OCI-LY1 (cell line): ENCODE measurements at regions not wholly inside any gene's neighbourhood (a gene's known extent, or its start where the extent isn't known, plus 50 kb on each side); places are given as distances from the start of the nearest gene placed in this dataset.

ENCODE experiments used
- H2AFZ ChIP-seq: fragments of 200-600 bp; sonication (generic), shearing (Covaris generic); 2 replicates; pipeline ENCODE4 v1.6.0; 2014; ENCODE audit warnings: antibody characterized with exemption, mild to moderate bottlenecking, low read length
- H3F3A ChIP-seq: fragments of 200-600 bp; sonication (generic), shearing (Covaris generic); 2 replicates; pipeline ENCODE4 v1.6.0; 2014; ENCODE audit warnings: mild to moderate bottlenecking, antibody characterized with exemption, low read length, moderate library complexity; ENCODE audit not compliant: insufficient read depth
- H3K27ac ChIP-seq: fragments of 200-600 bp; sonication (generic); 2 replicates; pipeline ENCODE4 v1.5.1; 2014; ENCODE audit warnings: low read length, mixed run types, mild to moderate bottlenecking, low read depth; ENCODE audit not compliant: poor library complexity, severe bottlenecking
- H3K27me3 ChIP-seq: fragments of 200-600 bp; sonication (generic); 2 replicates; pipeline ENCODE4 v1.6.0; 2014; ENCODE audit warnings: antibody characterized with exemption, mild to moderate bottlenecking, low read length, moderate library complexity; ENCODE audit not compliant: insufficient read depth
- H3K36me3 ChIP-seq: fragments of 200-600 bp; sonication (generic); 2 replicates; pipeline ENCODE4 v1.6.1; 2014; ENCODE audit warnings: mild to moderate bottlenecking, antibody characterized with exemption, low read length, moderate library complexity, mixed read lengths; ENCODE audit not compliant: insufficient read depth
- H3K4me1 ChIP-seq: fragments of 200-600 bp; sonication (generic); 2 replicates; pipeline ENCODE4 v1.5.1; 2014; ENCODE audit warnings: mild to moderate bottlenecking, low read length, moderate library complexity; ENCODE audit not compliant: insufficient read depth, severe bottlenecking
- H3K4me2 ChIP-seq: fragments of 200-600 bp; sonication (generic), shearing (Covaris generic); 2 replicates; pipeline ENCODE4 v1.6.1; 2014; ENCODE audit warnings: low read length
- H3K4me3 ChIP-seq: fragments of 200-600 bp; sonication (generic); 2 replicates; pipeline ENCODE4 v1.5.1; 2014; ENCODE audit warnings: low read length, low read depth, mild to moderate bottlenecking, mixed read lengths; ENCODE audit not compliant: poor library complexity, severe bottlenecking
- H3K79me2 ChIP-seq: fragments of 200-600 bp; shearing (Covaris generic); 2 replicates; pipeline ENCODE4 v1.6.1; 2016; ENCODE audit warnings: mixed run types, low read length, mixed read lengths; ENCODE audit not compliant: insufficient read depth
- H3K9ac ChIP-seq: fragments of 200-600 bp; sonication (generic), shearing (Covaris generic); 2 replicates; pipeline ENCODE4 v1.6.1; 2014; ENCODE audit warnings: mild to moderate bottlenecking, low read length, mixed read lengths
- H3K9me2 ChIP-seq: fragments of 200-600 bp; sonication (generic), shearing (Covaris generic); 2 replicates; pipeline ENCODE4 v1.6.1; 2014; ENCODE audit warnings: low read depth, mild to moderate bottlenecking, low read length, mixed read lengths
- H3K9me3 ChIP-seq: fragments of 200-600 bp; shearing (Covaris generic); 2 replicates; pipeline ENCODE4 v1.6.1; 2014; ENCODE audit warnings: low read length, mixed read lengths
- H4K20me1 ChIP-seq: fragments of 200-600 bp; sonication (generic), shearing (Covaris generic); 2 replicates; pipeline ENCODE4 v1.6.0; 2016; ENCODE audit warnings: mild to moderate bottlenecking, low read length; ENCODE audit not compliant: insufficient read depth
- CTCF ChIP-seq: fragments of 200-600 bp; sonication (generic), shearing (Covaris generic); IDR thresholded peaks from 2 replicates; pipeline ENCODE4 v1.5.1; 2017; ENCODE audit warnings: mild to moderate bottlenecking, antibody characterized with exemption, low read length, moderate library complexity, mixed read lengths
- EZH2 ChIP-seq: fragments of 200-600 bp; sonication (generic), shearing (Covaris generic); IDR thresholded peaks from 2 replicates; pipeline ENCODE4 v1.8.0; 2017; ENCODE audit warnings: borderline replicate concordance, mixed run types, mild to moderate bottlenecking, antibody characterized with exemption, low read length, moderate library complexity, mixed read lengths

- no peaks in the 10 kb centered on the region for H4K20me1 ChIP-seq
- H3K9me2 ChIP-seq: no peaks in the 10 kb centered on the region
- TF ChIP-seq CTCF (no peak), EZH2 (no peak)
- H3K79me2 ChIP-seq: no peaks in the 10 kb centered on the region
- no peak overlapping the region for H2AFZ ChIP-seq
- H3F3A ChIP-seq: no peaks in the 10 kb centered on the region
- no peaks in the 10 kb centered on the region for H3K9me3 ChIP-seq
- H3K9ac ChIP-seq: no peak overlapping the region
- H3K4me2 ChIP-seq: no peak overlapping the region
- H3K4me1 ChIP-seq: no peaks in the 10 kb centered on the region
- no peak overlapping the region for H3K4me3 ChIP-seq
- H3K27ac ChIP-seq: no peak overlapping the region
- H3K27me3 ChIP-seq: no peaks in the 10 kb centered on the region; the same call in 1 of the 2 replicates
- no peaks in the 10 kb centered on the region for H3K36me3 ChIP-seq
These were observed 904.4 kb downstream of the GALC start for GRCh38 chr14:87088588-87088987.

- H3K4me3 ChIP-seq: no peak overlapping the region
- TF ChIP-seq EZH2 (no peak), CTCF (no peak)
- no peaks in the 10 kb centered on the region for H3K9me2 ChIP-seq
- H3F3A ChIP-seq: no peaks in the 10 kb centered on the region
- no peaks in the 10 kb centered on the region for H3K9me3 ChIP-seq
- H3K4me2 ChIP-seq: no peak overlapping the region
- H3K4me1 ChIP-seq: no peaks in the 10 kb centered on the region
- no peaks in the 10 kb centered on the region for H4K20me1 ChIP-seq
- H3K9ac ChIP-seq: no peak overlapping the region
- H3K36me3 ChIP-seq: no peaks in the 10 kb centered on the region
- H3K27me3 ChIP-seq: no peaks in the 10 kb centered on the region; the same call in 1 of the 2 replicates
- H3K27ac ChIP-seq: no peak overlapping the region
- H3K79me2 ChIP-seq: no peaks in the 10 kb centered on the region
- H2AFZ ChIP-seq: no peak overlapping the region
These were observed 905.1 kb downstream of the GALC start for GRCh38 chr14:87087881-87088280.

- Histone ChIP-seq H3K4me3 (no peak overlapping the region), H3K4me2 (no peak overlapping the region), H3K27me3 (no peaks in the 10 kb centered on the region), H3K9me2 (no peaks in the 10 kb centered on the region), H4K20me1 (no peaks in the 10 kb centered on the region), H3K9ac (no peak overlapping the region), H3K27ac (no peak overlapping the region), H3K36me3 (no peaks in the 10 kb centered on the region), H3F3A (no peaks in the 10 kb centered on the region), H2AFZ (no peak overlapping the region), H3K79me2 (no peaks in the 10 kb centered on the region), H3K9me3 (no peaks in the 10 kb centered on the region), H3K4me1 (no peaks in the 10 kb centered on the region)
- TF ChIP-seq CTCF (no peak), EZH2 (no peak)
These were observed 908.1 kb downstream of the GALC start for GRCh38 chr14:87084908-87085307.
